HG02678 (cell line): ENCODE measurements at regions not wholly inside any gene's neighbourhood (a gene's known extent, or its start where the extent isn't known, plus 50 kb on each side); places are given as distances from the start of the nearest gene placed in this dataset.
"Not testable (repeated sequence)": the region's sequence is repeated elsewhere in the genome, so short reads cannot be mapped to it uniquely, and the experiment has no call there.

Experiments used
- ATAC-seq: cut with Tn5 transposase; IDR thresholded peaks from one replicate; pipeline ENCODE4 v1.9.1; 2021; ENCODE audit warnings: mild to moderate bottlenecking, moderate library complexity; ENCODE audit not compliant: unreplicated experiment

GRCh38 chr6:44002067-44002592, 125.1 kb downstream of the MRPL14 start:
- peak; percentile 15 for ATAC-seq

GRCh38 chr6:44001318-44002066, 125.8 kb downstream of the MRPL14 start:
- no peak for ATAC-seq

GRCh38 chr6:44000164-44000842, 126.9 kb downstream of the MRPL14 start:
- no peak for ATAC-seq

- ATAC-seq: no peak
Observed at GRCh38 chr6:43999628-44000027, 127.6 kb downstream of the MRPL14 start.

GRCh38 chr6:43998592-43999243, 128.5 kb downstream of the MRPL14 start:
- not testable (repeated sequence) for ATAC-seq

GRCh38 chr6:43997990-43998585, 129.2 kb downstream of the MRPL14 start:
- ATAC-seq: not testable (repeated sequence)

GRCh38 chr6:43997345-43997677, 129.9 kb downstream of the MRPL14 start:
- no peak for ATAC-seq

- ATAC-seq: no peak
Observed at GRCh38 chr6:43996618-43997344, 130.5 kb downstream of the MRPL14 start.

GRCh38 chr6:43995137-43995536, 132.1 kb downstream of the MRPL14 start:
- no peak for ATAC-seq

- no peak for ATAC-seq
Observed at GRCh38 chr6:43993881-43994523, 133.2 kb downstream of the MRPL14 start.

GRCh38 chr6:43992783-43993644, 134.2 kb downstream of the MRPL14 start:
- no peak for ATAC-seq

- no peak for ATAC-seq
Observed at GRCh38 chr6:43992126-43992663, 135.1 kb downstream of the MRPL14 start.

GRCh38 chr6:43990627-43991619, 136.3 kb downstream of the MRPL14 start:
- no peak for ATAC-seq

- ATAC-seq: no peak
Observed at GRCh38 chr6:43990275-43990626, 137.0 kb downstream of the MRPL14 start.

GRCh38 chr6:43989581-43990146, 137.6 kb downstream of the MRPL14 start:
- no peak for ATAC-seq

- ATAC-seq: no peak
Observed at GRCh38 chr6:43988801-43989200, 138.5 kb downstream of the MRPL14 start.

- ATAC-seq: no peak
Observed at GRCh38 chr6:43987838-43988439, 139.3 kb downstream of the MRPL14 start.
